K562 (cell line): ENCODE measurements at regions not wholly inside any gene's neighbourhood (a gene's known extent, or its start where the extent isn't known, plus 50 kb on each side); places are given as distances from the start of the nearest gene placed in this dataset.

Source experiments
- ATAC-seq: fragments of 200-7000 bp; cut with Tn5 transposase; 3 replicates; pipeline ENCODE4 v1.9.1; 2020; ENCODE audit warnings: moderate library complexity
- BruUV-seq: library from RNA; stranded (reverse); fragments of 400-500 nt; replicated peaks from 2 replicates; lab custom pipeline; 2021; lab: Mats Ljungman, UMichigan
- CTCF ChIA-PET: fragments of 300-600 bp; formaldehyde crosslinking; extraction: SDS; loops from one replicate; lab custom pipeline; 2021; ENCODE audit warnings: low intra/inter-chr PET ratio; lab: Yijun Ruan, JAX
- POLR2A ChIA-PET: fragments of 300-600, 350-650 bp; sonication (Branson Sonifier 250); formaldehyde crosslinking; extraction: SDS; loops from one replicate; lab custom pipeline; 2021; ENCODE audit warnings: antibody characterized with exemption, inconsistent platforms; lab: Yijun Ruan, JAX
- DNase-seq, 4 experiments: peaks; one replicate each; pipeline versions ENCODE4 v3.0.0 to v3.0.0-alpha.2; 2011 to 2018; ENCODE audit warnings: low spot score in 3 of 4, mixed read lengths in 3 of 4; ENCODE audit errors: extremely low read depth in 1 of 4
- FAIRE-seq: peaks from 2 replicates; lab custom pipeline; 2011; peaks lifted over from hg19 to GRCh38; lab: Jason Lieb, UNC
- H2AFZ ChIP-seq: 2 replicates; pipeline ENCODE4 v1.6.0; 2011; ENCODE audit warnings: low read depth, low read length, control low read depth, inconsistent platforms
- H3K27ac ChIP-seq: fragments of 200-600 bp; 3 replicates; pipeline ENCODE4 v1.8.0; 2011; ENCODE audit warnings: low read depth, mild to moderate bottlenecking, control low read depth, inconsistent platforms, low read length, moderate library complexity, mixed read lengths; ENCODE audit errors: extremely low read depth
- H3K27me3 ChIP-seq, 2 experiments: fragments of 300-600 bp in 1 of 2; 2 replicates in 1 of 2; 3 replicates in 1 of 2; pipeline versions ENCODE4 v1.6.0 to v1.8.0; 2011; ENCODE audit warnings: inconsistent platforms in 2 of 2, low read length in 2 of 2, mild to moderate bottlenecking in 1 of 2, mixed read lengths in 1 of 2, moderate library complexity in 1 of 2; ENCODE audit not compliant: control insufficient read depth in 2 of 2, insufficient read depth in 2 of 2
- H3K36me3 ChIP-seq: fragments of 300-600 bp; 3 replicates; pipeline ENCODE4 v1.8.0; 2011; ENCODE audit warnings: mild to moderate bottlenecking, low read length, inconsistent platforms; ENCODE audit not compliant: control insufficient read depth, insufficient read depth
- H3K4me1 ChIP-seq, 2 experiments: fragments of 200-600 bp in 1 of 2; replicated peaks in 1 of 2; 2 replicates in 1 of 2; 3 replicates in 1 of 2; pipeline versions ENCODE4 v1.5.1 to v1.8.0; 2011; ENCODE audit warnings: inconsistent platforms in 2 of 2, low read length in 2 of 2, mild to moderate bottlenecking in 1 of 2, mixed read lengths in 1 of 2, moderate library complexity in 1 of 2; ENCODE audit not compliant: control insufficient read depth in 2 of 2, insufficient read depth in 2 of 2
- H3K4me2 ChIP-seq: 2 replicates; pipeline ENCODE4 v1.6.1; 2011; ENCODE audit warnings: low read length, control low read depth, inconsistent platforms, mixed read lengths; ENCODE audit not compliant: insufficient read depth
- H3K4me3 ChIP-seq: fragments of 200-600 bp; sonication (generic), shearing (Covaris generic); 2 replicates; pipeline ENCODE4 v1.5.1; 2016; ENCODE audit warnings: control low read depth, inconsistent platforms
- H3K79me2 ChIP-seq: fragments of 200-600 bp; 3 replicates; pipeline ENCODE4 v1.8.0; 2011; ENCODE audit warnings: low read length, inconsistent platforms; ENCODE audit not compliant: control insufficient read depth, insufficient read depth
- H3K9ac ChIP-seq, 2 experiments: 2 replicates each; pipeline versions ENCODE4 v1.6.0 to v1.6.1; 2011; ENCODE audit warnings: low read depth in 2 of 2, low read length in 2 of 2, control low read depth in 1 of 2, inconsistent platforms in 1 of 2, mild to moderate bottlenecking in 1 of 2, mixed read lengths in 1 of 2; ENCODE audit not compliant: insufficient read depth in 1 of 2
- H3K9me1 ChIP-seq: one replicate; pipeline ENCODE4 v1.6.0; 2011; ENCODE audit warnings: inconsistent platforms, mild to moderate bottlenecking, low read length, moderate library complexity; ENCODE audit not compliant: control insufficient read depth, insufficient read depth
- H3K9me3 ChIP-seq: replicated peaks from 2 replicates; pipeline ENCODE4 v1.5.1; 2011; ENCODE audit warnings: low read depth, low read length, inconsistent platforms; ENCODE audit not compliant: control insufficient read depth, insufficient read depth
- H4K20me1 ChIP-seq: replicated peaks from 2 replicates; pipeline ENCODE4 v1.6.1; 2011; ENCODE audit warnings: low read length, inconsistent platforms, mixed read lengths; ENCODE audit not compliant: control insufficient read depth, insufficient read depth
- ARHGAP35 ChIP-seq: fragments of 450-650 bp; IDR thresholded peaks from 2 replicates; pipeline ENCODE4 v1.6.1; 2018; ENCODE audit not compliant: partially characterized antibody
- E2F4 ChIP-seq: sonication (generic); formaldehyde crosslinking; IDR thresholded peaks from 2 replicates; pipeline ENCODE4 v1.8.0; 2022; ENCODE audit warnings: mild to moderate bottlenecking, low read depth, missing genetic modification reagents
- ETV6 ChIP-seq, 3 experiments: fragments of 150-350 bp in 1 of 3; sonication (generic) in 1 of 3; formaldehyde crosslinking in 1 of 3; IDR thresholded peaks; 2 replicates each; pipeline versions ENCODE4 v1.6.1 to v1.8.0; 2014 to 2022; ENCODE audit warnings: borderline replicate concordance in 2 of 3, low read depth in 2 of 3, antibody characterized with exemption in 1 of 3, low read length in 1 of 3, mild to moderate bottlenecking in 1 of 3, missing genetic modification reagents in 1 of 3
- FOXA1 ChIP-seq: fragments of 450-650 bp; IDR thresholded peaks from 2 replicates; pipeline ENCODE4 v1.6.1; 2016; ENCODE audit warnings: mild to moderate bottlenecking, borderline replicate concordance
- GTF2E2 ChIP-seq: fragments of 200-800 bp; sonication (Bioruptor generic); IDR thresholded peaks from 2 replicates; pipeline ENCODE4 v1.6.1; 2016; ENCODE audit warnings: missing genetic modification characterization, missing compliant biosample characterization
- NFIC ChIP-seq: fragments of 450-650 bp; IDR thresholded peaks from 2 replicates; pipeline ENCODE4 v1.6.1; 2017; ENCODE audit warnings: mild to moderate bottlenecking, inconsistent platforms
- POU5F1 ChIP-seq: fragments of 150-350 bp; IDR thresholded peaks from 2 replicates; pipeline ENCODE4 v1.6.1; 2014; ENCODE audit warnings: borderline replicate concordance, low read length, low read depth, mild to moderate bottlenecking; ENCODE audit not compliant: partially characterized antibody
- RFX7 ChIP-seq: fragments of 250-450 bp; sonication (Bioruptor Pico); IDR thresholded peaks from 2 replicates; pipeline ENCODE4 v1.5.1; 2021; ENCODE audit warnings: mild to moderate bottlenecking
- SMAD1 ChIP-seq: fragments of 150-350 bp; IDR thresholded peaks from 2 replicates; pipeline ENCODE4 v1.6.1; 2014; ENCODE audit warnings: low read length, low read depth; ENCODE audit not compliant: partially characterized antibody
- TAF1 ChIP-seq: IDR thresholded peaks from 2 replicates; pipeline ENCODE4 v1.6.1; 2011; ENCODE audit warnings: mild to moderate bottlenecking, low read length, moderate library complexity; ENCODE audit not compliant: insufficient read depth, control insufficient read depth, severe bottlenecking; ENCODE audit errors: extremely low read depth
- TFE3 ChIP-seq: fragments of 450-650 bp; formaldehyde crosslinking; IDR thresholded peaks from 2 replicates; pipeline ENCODE4 v1.4.0; 2020; ENCODE audit warnings: mild to moderate bottlenecking, mixed read lengths
- U2AF2 ChIP-seq: fragments of 200-400 bp; formaldehyde crosslinking; optimal IDR thresholded peaks from 2 replicates; pipeline ENCODE3; 2017; ENCODE audit warnings: low read depth, mild to moderate bottlenecking, low read length
- ZNF174 ChIP-seq: fragments of 250-450 bp; sonication (Bioruptor Pico); IDR thresholded peaks from 2 replicates; pipeline ENCODE4 v1.4.0; 2020; ENCODE audit warnings: mild to moderate bottlenecking
- ZNF280A ChIP-seq: fragments of 450-650 bp; IDR thresholded peaks from 2 replicates; pipeline ENCODE4 v1.6.1; 2018; ENCODE audit warnings: mild to moderate bottlenecking, low read depth; ENCODE audit not compliant: partially characterized antibody
- WGBS: fragments of 100-300 bp; shearing (Covaris generic); methylation state at CpG from one replicate; pipeline ENCODE4 v1.1.6; 2016; ENCODE audit warnings: low coverage, mixed read lengths; ENCODE audit not compliant: insufficient coverage; ENCODE audit errors: missing lambda C conversion rate; 5-methylcytosine and 5-hydroxymethylcytosine counted together
- in situ Hi-C: fragments of 300-500 bp; cut with MboI; formaldehyde crosslinking; loops from 4 replicates; pipeline ENCODE4 v1.15.0; 2018; ENCODE audit warnings: inconsistent platforms, mixed read lengths
- intact Hi-C: fragments of 100-400 bp; cut with micrococcal nuclease; formaldehyde crosslinking; loops from 2 replicates; pipeline ENCODE4 v1.14.2; 2022

- TF ChIP-seq ZNF280A: no peak
- TF ChIP-seq ZNF174: no peak
- no peak for TF ChIP-seq U2AF2
- TF ChIP-seq, all 486 proteins: peak for 0
Observed at GRCh38 chr10:80900661-80901060, 363.0 kb downstream of the SH2D4B start (continued).

GRCh38 chr10:80908611-80909010, 370.9 kb downstream of the SH2D4B start:
- Histone ChIP-seq H3K4me2 (no peak overlapping the region), H3K79me2 (no peaks in the 10 kb centered on the region), H3K9ac (no peak overlapping the region), H3K4me1 (no peaks in the 10 kb centered on the region), H3K36me3 (no peaks in the 10 kb centered on the region), H3K27ac (no peak overlapping the region), H2AFZ (no peak overlapping the region), H4K20me1 (no peaks in the 10 kb centered on the region), H3K9me1 (no peaks in the 10 kb centered on the region), H3K9me3 (no peaks in the 10 kb centered on the region), H3K27me3 (no peaks in the 10 kb centered on the region), H3K4me3 (no peak overlapping the region)
- no peak for ATAC-seq
- DNase-seq: no peak
- no peak for FAIRE-seq
- TF ChIP-seq NFIC (no peak), E2F4 (no peak), ARHGAP35 (no peak), GTF2E2 (tag) (no peak), ETV6 (IDR thresholded peaks at IDR 0.05; ENCODE audit: borderline replicate concordance in 1 of 2, low read depth in 2 of 2, low read length in 1 of 2) (no peak), ETV6 (CRISPR knock-in tag; IDR thresholded peaks at IDR 0.05; ENCODE audit: borderline replicate concordance) (no peak), FOXA1 (no peak), SMAD1 (no peak), TFE3 (CRISPR knock-in tag) (no peak), TAF1 (no peak), RFX7 (CRISPR knock-in tag) (no peak), POU5F1 (no peak)
- WGBS: under 1% methylated on average over 6 of the region's 6 CpGs
- in situ Hi-C loops: no loop called here
- POLR2A ChIA-PET: no interaction called here
- CTCF ChIA-PET: interaction anchor here (0.6 kb wide), 1 partner anchor 1064 kb away, joined by 3 read pairs; no protein-coding TSS in a partner anchor
- BruUV-seq: no TSS peak
- intact Hi-C loops: no loop called here
